Left lung (tissue), 4 donors: ENCODE measurements at regions not wholly inside any gene's neighbourhood (a gene's known extent, or its start where the extent isn't known, plus 50 kb on each side); places are given as distances from the start of the nearest gene placed in this dataset.

ENCODE experiments used
- ATAC-seq: fragments of 200-7000 bp; cut with Tn5 transposase; one replicate; pipeline ENCODE4 v1.9.1; 2020; ENCODE audit warnings: moderate library complexity
- DNase-seq, 4 donors: peaks; one replicate each; pipeline ENCODE4 v3.0.0-alpha.2; 2013 to 2020
- H3K27ac ChIP-seq, 2 donors: fragments of 200-600 bp; sonication (generic) in 1 of 2; one replicate each; pipeline versions ENCODE4 v1.5.0 to v1.8.0; 2020 to 2021
- H3K27me3 ChIP-seq, 2 donors: fragments of 200-600 bp; sonication (generic) in 1 of 2; one replicate each; pipeline versions ENCODE4 v1.5.0 to v1.8.0; 2020 to 2021
- H3K36me3 ChIP-seq, 2 donors: fragments of 200-600 bp; sonication (generic) in 1 of 2; one replicate each; pipeline versions ENCODE4 v1.5.0 to v1.8.0; 2020 to 2021
- H3K4me1 ChIP-seq, 2 donors: fragments of 200-600 bp; one replicate each; pipeline ENCODE4 v1.8.0; 2021
- H3K4me3 ChIP-seq, 2 donors: fragments of 200-600 bp; sonication (generic) in 1 of 2; one replicate each; pipeline versions ENCODE4 v1.5.0 to v1.8.0; 2020 to 2021; ENCODE audit warnings: mild to moderate bottlenecking in 1 of 2
- H3K9me3 ChIP-seq, 2 donors: fragments of 200-600 bp; sonication (generic) in 1 of 2; one replicate each; pipeline versions ENCODE4 v1.5.0 to v1.8.0; 2020 to 2021
- intact Hi-C, 2 donors: fragments of 100-400 bp; cut with DNase I; formaldehyde crosslinking; loops; one replicate each; pipeline versions ENCODE4 v1.11.2 to v1.14.2; 2022
- TF ChIP-seq, protein P1 (sequence below), 2 donors: fragments of 200-600 bp; sonication (generic) in 1 of 2; IDR thresholded peaks; one replicate each; pipeline versions ENCODE4 v1.5.0 to v1.8.0; 2021; ENCODE audit warnings: antibody characterized with exemption in 2 of 2
- donor health status: DM: no; HTN: yes; CAD: no.
- donor health status: DM: no; HTN: no; CAD: no.

DNA sequence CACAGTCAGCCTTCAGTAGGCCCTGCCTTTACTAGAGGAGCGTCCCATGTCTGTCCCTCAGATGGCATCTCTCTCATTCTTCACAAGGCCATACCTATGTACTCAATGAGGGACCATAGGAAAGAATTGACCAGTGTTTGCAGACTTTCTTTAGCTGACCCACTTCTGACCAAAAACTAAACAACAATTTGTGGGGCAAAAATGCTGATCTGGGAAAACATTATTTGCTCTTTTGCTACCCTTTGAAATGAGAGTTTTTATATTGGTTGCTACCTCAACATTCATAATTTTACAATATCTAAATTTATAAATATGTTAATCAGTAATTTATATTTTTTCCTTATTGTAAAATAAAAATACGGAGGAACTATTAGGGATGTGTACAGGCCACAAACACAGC lies 539.4 kb upstream of the GJE1 start:
- no peaks in the 10 kb centered on the region for H3K27me3 ChIP-seq
- no peaks in the 10 kb centered on the region for H3K36me3 ChIP-seq
- TF ChIP-seq, protein P1, sequence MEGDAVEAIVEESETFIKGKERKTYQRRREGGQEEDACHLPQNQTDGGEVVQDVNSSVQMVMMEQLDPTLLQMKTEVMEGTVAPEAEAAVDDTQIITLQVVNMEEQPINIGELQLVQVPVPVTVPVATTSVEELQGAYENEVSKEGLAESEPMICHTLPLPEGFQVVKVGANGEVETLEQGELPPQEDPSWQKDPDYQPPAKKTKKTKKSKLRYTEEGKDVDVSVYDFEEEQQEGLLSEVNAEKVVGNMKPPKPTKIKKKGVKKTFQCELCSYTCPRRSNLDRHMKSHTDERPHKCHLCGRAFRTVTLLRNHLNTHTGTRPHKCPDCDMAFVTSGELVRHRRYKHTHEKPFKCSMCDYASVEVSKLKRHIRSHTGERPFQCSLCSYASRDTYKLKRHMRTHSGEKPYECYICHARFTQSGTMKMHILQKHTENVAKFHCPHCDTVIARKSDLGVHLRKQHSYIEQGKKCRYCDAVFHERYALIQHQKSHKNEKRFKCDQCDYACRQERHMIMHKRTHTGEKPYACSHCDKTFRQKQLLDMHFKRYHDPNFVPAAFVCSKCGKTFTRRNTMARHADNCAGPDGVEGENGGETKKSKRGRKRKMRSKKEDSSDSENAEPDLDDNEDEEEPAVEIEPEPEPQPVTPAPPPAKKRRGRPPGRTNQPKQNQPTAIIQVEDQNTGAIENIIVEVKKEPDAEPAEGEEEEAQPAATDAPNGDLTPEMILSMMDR (IDR thresholded peaks at IDR 0.05) = no peak
- peaks cover 0 to 1% of the 10 kb centered on the region in 2 donors for H3K9me3 ChIP-seq
- H3K4me3 ChIP-seq = no peak overlapping the region
- no peak overlapping the region for H3K27ac ChIP-seq
- ATAC-seq = no peak
- no peaks in the 10 kb centered on the region for H3K4me1 ChIP-seq
- DNase-seq = no peak
- intact Hi-C loops = no loop called here

DNA sequence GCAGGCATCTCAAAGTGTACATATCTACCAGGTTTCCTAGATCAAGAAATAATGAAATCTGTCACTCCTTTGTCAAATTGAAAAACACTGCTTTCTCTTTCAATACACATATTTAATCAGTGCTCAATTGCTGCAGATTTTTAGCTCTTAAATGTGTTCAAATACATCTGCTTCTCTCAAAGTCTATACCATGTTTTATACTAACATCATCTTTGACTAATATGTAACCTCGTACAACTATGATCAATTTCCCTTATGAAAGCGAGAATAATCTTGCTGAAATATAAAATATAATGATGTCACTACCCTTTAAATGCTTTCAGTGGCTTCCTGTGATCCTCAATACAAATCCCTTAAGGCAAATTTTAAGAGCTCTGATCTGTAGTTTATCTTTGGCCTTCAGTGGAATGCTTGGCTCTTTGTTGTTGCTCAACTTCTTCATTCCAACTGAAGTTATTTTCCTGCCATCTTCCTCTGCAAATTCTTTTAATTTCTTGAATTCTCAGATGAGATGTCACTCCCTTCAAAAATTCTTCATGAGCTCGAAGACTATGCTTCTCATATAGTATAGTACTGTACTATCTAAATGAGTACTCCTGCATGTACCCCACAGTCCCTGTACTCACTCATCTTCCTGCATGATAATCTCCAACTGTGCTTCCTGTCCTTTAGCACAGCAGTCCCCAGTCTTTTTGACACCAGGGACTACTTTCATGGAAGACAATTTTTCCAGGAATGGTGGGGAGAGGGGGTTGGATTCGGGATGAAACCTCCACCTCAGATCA lies 545.1 kb upstream of the GJE1 start:
- Histone ChIP-seq H3K27ac (no peak overlapping the region), H3K4me3 (no peak overlapping the region), H3K9me3 (peaks cover 0 to 1% of the 10 kb centered on the region in 2 donors), H3K4me1 (no peaks in the 10 kb centered on the region), H3K27me3 (no peaks in the 10 kb centered on the region), H3K36me3 (no peaks in the 10 kb centered on the region)
- TF ChIP-seq, protein P1 (IDR thresholded peaks at IDR 0.05) = no peak
- ATAC-seq (no peak), DNase-seq (no peak)
- intact Hi-C loops = no loop called here

DNA sequence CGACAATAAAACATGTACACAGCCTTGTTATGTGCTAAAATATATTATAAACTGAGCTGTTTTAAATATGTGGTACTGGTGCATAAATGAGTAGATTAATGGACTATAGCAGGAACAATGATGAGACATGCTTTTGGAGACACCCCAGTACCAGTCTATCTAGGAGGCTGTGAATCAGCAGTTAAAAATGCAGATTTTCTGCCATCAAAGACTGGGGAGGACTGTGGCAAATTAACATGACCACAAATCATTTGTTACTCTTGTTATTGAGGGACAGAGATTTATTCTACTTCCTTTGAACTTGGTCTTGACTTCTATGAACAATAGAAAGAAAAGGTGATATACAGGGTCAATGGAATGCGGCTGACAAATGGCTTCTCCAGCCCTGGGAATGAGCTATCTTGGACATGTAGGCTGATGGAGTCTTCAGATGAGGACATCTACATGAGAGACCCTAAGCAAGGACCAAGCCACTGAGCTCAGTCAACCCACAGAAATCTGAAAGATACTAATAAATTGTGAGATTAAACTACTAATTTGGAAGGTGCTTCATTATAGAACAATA lies 551.7 kb upstream of the GJE1 start:
- Histone ChIP-seq H3K4me3 (no peak overlapping the region), H3K4me1 (no peaks in the 10 kb centered on the region), H3K9me3 (no peaks in the 10 kb centered on the region), H3K27me3 (no peaks in the 10 kb centered on the region), H3K36me3 (no peaks in the 10 kb centered on the region), H3K27ac (no peak overlapping the region)
- DNase-seq = no peak
- intact Hi-C loops = no loop called here
- no peak for ATAC-seq
- TF ChIP-seq, protein P1 (IDR thresholded peaks at IDR 0.05) = no peak

DNA sequence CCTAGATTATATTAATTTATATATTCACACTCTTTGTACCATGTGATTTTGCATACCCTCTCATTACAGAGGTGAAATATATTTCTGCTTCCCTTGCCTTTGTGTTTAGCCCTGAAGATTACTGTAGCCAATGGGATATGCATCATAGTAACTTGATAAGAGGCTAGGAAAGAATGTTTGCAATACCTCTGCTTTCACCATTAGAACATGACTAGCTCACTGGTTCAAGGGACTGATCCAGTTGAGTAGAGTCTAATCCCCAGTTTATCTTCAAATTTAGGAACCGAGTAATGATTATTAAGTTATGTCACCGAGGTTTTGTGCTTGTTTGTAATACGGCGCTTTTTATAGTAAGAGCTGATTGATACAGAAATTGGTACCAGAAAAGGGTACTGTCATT lies 552.6 kb upstream of the GJE1 start:
- Histone ChIP-seq H3K27me3 (no peaks in the 10 kb centered on the region), H3K36me3 (no peaks in the 10 kb centered on the region), H3K4me1 (no peaks in the 10 kb centered on the region), H3K4me3 (no peak overlapping the region), H3K27ac (no peak overlapping the region), H3K9me3 (no peaks in the 10 kb centered on the region)
- no peak for ATAC-seq
- TF ChIP-seq, protein P1 (IDR thresholded peaks at IDR 0.05) = no peak
- no peak for DNase-seq
- intact Hi-C loops = no loop called here

DNA sequence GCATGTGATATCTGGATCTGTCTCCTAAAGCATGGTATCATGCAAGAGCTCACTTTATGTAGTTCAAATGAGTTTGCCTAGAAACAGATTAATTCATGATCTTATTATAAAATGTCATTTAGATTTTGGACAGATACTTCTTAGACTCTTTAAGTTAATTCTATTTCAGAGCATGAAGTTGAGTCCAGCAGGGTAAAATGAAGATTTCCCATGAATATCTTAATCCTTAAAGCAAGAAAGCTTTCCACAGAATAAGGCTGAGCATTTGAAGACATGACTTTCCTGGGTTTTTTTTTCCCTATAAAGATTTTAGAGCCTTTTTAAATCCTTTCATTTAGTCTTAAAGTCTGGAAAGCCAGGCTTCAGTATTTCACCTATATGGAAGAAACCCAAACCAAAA lies 556.0 kb upstream of the GJE1 start:
- H3K27me3 ChIP-seq = no peaks in the 10 kb centered on the region
- ATAC-seq = no peak

More for the DNA sequence above, 556.0 kb upstream of the GJE1 start:
- no peaks in the 10 kb centered on the region for H3K9me3 ChIP-seq
- H3K36me3 ChIP-seq = no peaks in the 10 kb centered on the region
- DNase-seq = no peak
- no peak overlapping the region for H3K27ac ChIP-seq
- TF ChIP-seq, protein P1 (IDR thresholded peaks at IDR 0.05) = no peak
- no peaks in the 10 kb centered on the region for H3K4me1 ChIP-seq
- intact Hi-C loops = no loop called here
- H3K4me3 ChIP-seq = no peak overlapping the region
